Ovary (tissue), 7 donors: ENCODE measurements at regions not wholly inside any gene's neighbourhood (a gene's known extent, or its start where the extent isn't known, plus 50 kb on each side); places are given as distances from the start of the nearest gene placed in this dataset.
"Not testable (repeated sequence)": the region's sequence is repeated elsewhere in the genome, so short reads cannot be mapped to it uniquely, and the experiment has no call there.

Experiments used
- DNase-seq, 5 donors: peaks; one replicate each; pipeline ENCODE4 v3.0.0-alpha.2; 2019 to 2020
- H3K27ac ChIP-seq, 2 donors: fragments of 200-600 bp; one replicate each; pipeline versions ENCODE4 v1.5.1 to v1.8.0; 2019 to 2022
- H3K27me3 ChIP-seq: fragments of 200-600 bp; one replicate; pipeline ENCODE4 v1.8.0; 2022
- H3K36me3 ChIP-seq: fragments of 200-600 bp; sonication (generic); one replicate; pipeline ENCODE4 v1.5.1; 2019
- H3K4me1 ChIP-seq: one replicate; pipeline ENCODE4 v1.8.1; 2013; ENCODE audit warnings: mild to moderate bottlenecking, moderate library complexity; ENCODE audit not compliant: insufficient read depth
- H3K4me3 ChIP-seq: fragments of 200-600 bp; sonication (generic); one replicate; pipeline ENCODE4 v1.5.1; 2017
- H3K9me3 ChIP-seq, 2 donors: fragments of 200-600 bp in 1 of 2; sonication (generic) in 1 of 2; one replicate each; pipeline versions ENCODE4 v1.5.1 to v1.8.1; 2013 to 2019; ENCODE audit warnings: mild to moderate bottlenecking in 1 of 2, moderate library complexity in 1 of 2
- CTCF ChIP-seq, 3 donors: fragments of 450-650 bp in 2 of 3; fragments of 200-600 bp in 1 of 3; IDR thresholded peaks; one replicate each; pipeline versions ENCODE4 v1.5.1 to v1.8.0; 2016 to 2022; ENCODE audit warnings: antibody characterized with exemption in 3 of 3, mild to moderate bottlenecking in 1 of 3
- EP300 ChIP-seq: sonication (generic); formaldehyde crosslinking; IDR thresholded peaks from one replicate; pipeline ENCODE4 v1.6.1; 2017; ENCODE audit warnings: antibody characterized with exemption
- POLR2A ChIP-seq: fragments of 450-650 bp; IDR thresholded peaks from one replicate; pipeline ENCODE4 v1.6.1; 2017; ENCODE audit warnings: antibody characterized with exemption, mild to moderate bottlenecking, moderate library complexity
- WGBS, 3 donors: extraction: QIAGEN DNeasy Blood & Tissue Kit in 1 of 3; methylation state at CpG; one replicate each; pipeline versions ENCODE4 v1.1.5 to v1.1.7; 2013 to 2017; 5-methylcytosine and 5-hydroxymethylcytosine counted together
- intact Hi-C, 4 donors: fragments of 100-400 bp; cut with DNase I; formaldehyde crosslinking; loops; one replicate each; pipeline versions ENCODE4 v1.11.0 to v1.15.1; 2022 to 2023
- donor health status: DM: no; HTN: no; CAD: no; lungs with moderate emphysema.
- donor health status: DM: no; HTN: no; CAD: no.
- donor health status: Bipolar disorder and iron deficiency.
- donor health status: DM: no; HTN: no; CAD: no.
- donor health status: DM: yes; HTN: yes; CAD: no.

GRCh38 chr5:121038438-121038837, 574.3 kb downstream of the PRR16 start:
- TF ChIP-seq EP300 (no peak), CTCF (IDR thresholded peaks at IDR 0.05) (no peak), POLR2A (no peak)
- Histone ChIP-seq H3K36me3 (no peaks in the 10 kb centered on the region), H3K4me3 (no peak overlapping the region), H3K27ac (no peak overlapping the region), H3K9me3 (no peaks in the 10 kb centered on the region), H3K27me3 (no peaks in the 10 kb centered on the region), H3K4me1 (no peaks in the 10 kb centered on the region)
- intact Hi-C loops, result no loop called here
- DNase-seq, result no peak
- 66 to 80% (median 67%) methylated on average over 4 of the region's 4 CpGs for WGBS, 3 donors

GRCh38 chr5:121049971-121050370, 585.9 kb downstream of the PRR16 start:
- Histone ChIP-seq H3K36me3 (no peaks in the 10 kb centered on the region), H3K4me3 (no peak overlapping the region), H3K27ac (no peak overlapping the region), H3K9me3 (no peaks in the 10 kb centered on the region), H3K4me1 (no peaks in the 10 kb centered on the region), H3K27me3 (no peaks in the 10 kb centered on the region)
- TF ChIP-seq EP300 (no peak), CTCF (IDR thresholded peaks at IDR 0.05) (no peak), POLR2A (no peak)
- intact Hi-C loops, result no loop called here
- no peak for DNase-seq

DNA sequence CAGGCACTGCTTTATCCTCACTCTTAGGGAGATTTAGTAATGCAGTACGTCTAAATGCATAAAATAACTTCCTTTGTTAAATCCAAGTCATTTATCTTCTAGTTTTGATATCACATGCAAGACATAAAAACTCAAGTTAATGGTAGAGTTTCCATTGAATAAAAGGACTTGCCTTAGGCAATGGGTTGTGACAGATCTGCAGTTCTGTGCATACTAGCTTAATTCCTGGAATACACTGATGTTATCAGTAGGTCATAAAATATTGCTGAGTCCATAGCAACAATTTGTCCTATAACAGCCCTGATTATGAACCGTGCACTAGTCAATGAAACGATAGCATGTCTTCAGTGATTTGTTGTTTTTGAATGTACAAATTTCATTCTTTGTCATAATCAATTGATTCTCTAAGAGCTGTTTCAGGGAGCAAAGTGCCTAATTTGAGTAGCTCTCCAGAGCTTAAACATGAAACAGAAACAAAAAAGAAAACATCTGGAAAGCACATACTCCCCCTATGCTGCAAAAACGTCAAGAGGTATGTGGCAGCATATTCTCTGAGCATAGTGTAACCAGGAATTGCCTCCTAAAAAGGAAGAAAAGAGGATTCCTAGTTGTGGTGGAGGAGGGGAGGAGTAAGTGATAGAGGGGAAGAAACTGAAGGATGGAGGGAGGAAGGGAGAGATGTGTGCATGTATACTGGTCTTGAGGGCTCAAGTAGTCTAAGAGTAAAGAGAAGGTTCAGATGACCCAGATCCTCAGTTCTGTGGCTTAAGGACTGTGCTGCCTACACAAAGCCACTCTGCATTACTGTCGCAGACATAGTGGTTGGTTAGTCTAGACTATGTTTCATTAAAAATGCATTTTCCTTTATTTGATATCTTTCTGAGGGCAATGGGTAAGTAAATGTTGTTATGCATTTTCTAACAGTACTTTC, 589.2 kb downstream of the PRR16 start:
- no peaks in the 10 kb centered on the region for H3K36me3 ChIP-seq
- no peak overlapping the region for H3K27ac ChIP-seq
- H3K27me3 ChIP-seq, result no peaks in the 10 kb centered on the region
- H3K4me3 ChIP-seq, result no peak overlapping the region
- TF ChIP-seq CTCF (IDR thresholded peaks at IDR 0.05), result no peak
- no peak for TF ChIP-seq EP300
- no peak for TF ChIP-seq POLR2A
- WGBS, 3 donors, result 32 to 34% (median 34%) methylated on average over 5 of the region's 5 CpGs
- H3K4me1 ChIP-seq, result no peaks in the 10 kb centered on the region
- intact Hi-C loops, result no loop called here
- no peaks in the 10 kb centered on the region for H3K9me3 ChIP-seq
- DNase-seq, result no peak

DNA sequence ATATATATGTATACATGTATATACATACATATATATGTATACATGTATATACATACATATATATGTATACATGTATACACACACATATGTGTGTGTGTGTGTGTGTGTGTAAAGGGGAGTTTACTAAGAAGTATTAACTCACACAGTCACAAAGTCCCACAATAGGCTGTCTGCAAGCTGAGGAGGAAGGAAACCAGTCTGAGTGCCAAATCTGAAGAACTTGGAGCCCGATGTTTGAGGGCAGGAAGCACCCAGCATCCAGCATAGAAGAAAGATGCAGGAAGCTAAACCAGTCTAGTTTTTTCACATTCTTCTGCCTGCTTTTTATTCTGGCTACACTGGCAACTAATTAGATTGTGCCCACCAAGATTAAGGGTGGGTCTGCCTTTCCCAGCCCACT, 591.5 kb downstream of the PRR16 start:
- intact Hi-C loops, result no loop called here
- Histone ChIP-seq H3K9me3 (no peaks in the 10 kb centered on the region), H3K36me3 (no peaks in the 10 kb centered on the region), H3K27ac (no peak overlapping the region), H3K27me3 (no peaks in the 10 kb centered on the region), H3K4me3 (no peak overlapping the region), H3K4me1 (no peaks in the 10 kb centered on the region)
- DNase-seq, result no peak
- WGBS, 3 donors, result 76 to 83% (median 78%) methylated on average over 1 of the region's 1 CpG
- no peak for TF ChIP-seq POLR2A
- no peak for TF ChIP-seq CTCF (IDR thresholded peaks at IDR 0.05)
- TF ChIP-seq EP300, result no peak

- WGBS, 3 donors, result 87 to 93% (median 91%) methylated on average over 23 of the region's 23 CpGs
- H3K27ac ChIP-seq, H3K4me1 ChIP-seq: not testable (repeated sequence)
These were observed 600.1 kb downstream of the PRR16 start for GRCh38 chr5:121064241-121064640.

More at GRCh38 chr5:121064241-121064640, 600.1 kb downstream of the PRR16 start:
- intact Hi-C loops, DNase-seq, H3K36me3 ChIP-seq, H3K4me3 ChIP-seq, H3K9me3 ChIP-seq, H3K27me3 ChIP-seq: not testable (repeated sequence)
